OCI-LY3 (cell line): ENCODE measurements at regions not wholly inside any gene's neighbourhood (a gene's known extent, or its start where the extent isn't known, plus 50 kb on each side); places are given as distances from the start of the nearest gene placed in this dataset.

Experiments
- H2AFZ ChIP-seq: fragments of 200-600, 300-600 bp; shearing (Covaris generic); 2 replicates; pipeline ENCODE4 v1.6.0; 2014; ENCODE audit warnings: antibody characterized with exemption, low read depth, low read length
- H3K27ac ChIP-seq: fragments of 200-600, 300-600 bp; sonication (generic); 2 replicates; pipeline ENCODE4 v1.5.1; 2014; ENCODE audit warnings: mild to moderate bottlenecking, low read length, moderate library complexity, mixed read lengths
- H3K27me3 ChIP-seq: fragments of 200-600, 300-600 bp; sonication (generic); 2 replicates; pipeline ENCODE4 v1.6.1; 2014; ENCODE audit warnings: low read depth, low read length, mixed read lengths
- H3K36me3 ChIP-seq: fragments of 200-600, 300-600 bp; sonication (generic); replicated peaks from 2 replicates; pipeline ENCODE3; 2014; ENCODE audit warnings: low read depth, low read length, mixed read lengths
- H3K4me1 ChIP-seq: fragments of 300-600, 200-600 bp; sonication (generic); 2 replicates; pipeline ENCODE4 v1.6.1; 2014; ENCODE audit warnings: low read length, mixed read lengths
- H3K4me2 ChIP-seq: fragments of 200-600, 300-600 bp; sonication (generic); 2 replicates; pipeline ENCODE4 v1.6.1; 2014; ENCODE audit warnings: low read length, mixed read lengths
- H3K4me3 ChIP-seq: fragments of 300-600, 200-600 bp; sonication (generic); 2 replicates; pipeline ENCODE4 v1.5.1; 2014; ENCODE audit warnings: antibody characterized with exemption, mild to moderate bottlenecking, low read length, moderate library complexity
- H3K79me2 ChIP-seq: fragments of 300-600, 200-600 bp; shearing (Covaris generic); 2 replicates; pipeline ENCODE4 v1.6.1; 2014; ENCODE audit warnings: mild to moderate bottlenecking, low read length, mixed read lengths
- H3K9ac ChIP-seq: fragments of 300-600, 200-600 bp; shearing (Covaris generic); 2 replicates; pipeline ENCODE4 v1.6.0; 2014; ENCODE audit warnings: mild to moderate bottlenecking, low read length, moderate library complexity
- H3K9me3 ChIP-seq: fragments of 200-600, 300-600 bp; shearing (Covaris generic); 2 replicates; pipeline ENCODE4 v1.6.1; 2014; ENCODE audit warnings: low read length, mixed read lengths; ENCODE audit not compliant: insufficient read depth
- H4K20me1 ChIP-seq: fragments of 200-600, 300-600 bp; sonication (generic); 2 replicates; pipeline ENCODE4 v1.6.1; 2016; ENCODE audit warnings: low read length, mixed read lengths; ENCODE audit not compliant: insufficient read depth
- CTCF ChIP-seq: fragments of 200-600, 300-600 bp; sonication (generic); IDR thresholded peaks from 2 replicates; pipeline ENCODE4 v1.5.1; 2014; ENCODE audit warnings: antibody characterized with exemption, low read length, low read depth
- EZH2phosphoT487 ChIP-seq: fragments of 200-600 bp; shearing (Covaris generic); IDR thresholded peaks from 2 replicates; pipeline ENCODE4 v1.6.1; 2018; ENCODE audit warnings: antibody characterized with exemption, mixed run types, low read depth

- no peak overlapping the region for H3K4me2 ChIP-seq
- H2AFZ ChIP-seq = no peak overlapping the region
- no peaks in the 10 kb centered on the region for H3K4me1 ChIP-seq
- no peaks in the 10 kb centered on the region for H3K79me2 ChIP-seq
- H3K27ac ChIP-seq = no peak overlapping the region
- H4K20me1 ChIP-seq = no peaks in the 10 kb centered on the region
- H3K9me3 ChIP-seq = no peaks in the 10 kb centered on the region
- no peaks in the 10 kb centered on the region for H3K36me3 ChIP-seq
- TF ChIP-seq EZH2phosphoT487 (no peak), CTCF (no peak)
- H3K27me3 ChIP-seq = no peaks in the 10 kb centered on the region
- H3K9ac ChIP-seq = no peak overlapping the region
- H3K4me3 ChIP-seq = no peak overlapping the region
These were observed 125.3 kb downstream of the SIPA1L2 start for GRCh38 chr1:232504651-232505050.

- no peaks in the 10 kb centered on the region for H3K79me2 ChIP-seq
- no peak overlapping the region for H3K4me3 ChIP-seq
- H3K36me3 ChIP-seq = no peaks in the 10 kb centered on the region
- H3K9me3 ChIP-seq = no peaks in the 10 kb centered on the region
- no peak overlapping the region for H3K4me2 ChIP-seq
- H3K27ac ChIP-seq = no peak overlapping the region
- no peaks in the 10 kb centered on the region for H4K20me1 ChIP-seq
- TF ChIP-seq CTCF (no peak), EZH2phosphoT487 (no peak)
- no peaks in the 10 kb centered on the region for H3K4me1 ChIP-seq
- no peaks in the 10 kb centered on the region for H3K27me3 ChIP-seq
- no peak overlapping the region for H2AFZ ChIP-seq
- no peak overlapping the region for H3K9ac ChIP-seq
These were observed 126.4 kb downstream of the SIPA1L2 start for GRCh38 chr1:232503497-232503896.

GRCh38 chr1:232501854-232502253 is 128.1 kb downstream of the SIPA1L2 start:
- no peak overlapping the region for H3K4me2 ChIP-seq
- H3K27me3 ChIP-seq = no peaks in the 10 kb centered on the region
- H3K9ac ChIP-seq = no peak overlapping the region
- no peaks in the 10 kb centered on the region for H3K36me3 ChIP-seq
- TF ChIP-seq CTCF (no peak), EZH2phosphoT487 (no peak)
- no peak overlapping the region for H3K27ac ChIP-seq
- H4K20me1 ChIP-seq = no peaks in the 10 kb centered on the region
- no peaks in the 10 kb centered on the region for H3K4me1 ChIP-seq
- H3K9me3 ChIP-seq = no peaks in the 10 kb centered on the region
- H3K79me2 ChIP-seq = no peaks in the 10 kb centered on the region
- H3K4me3 ChIP-seq = no peak overlapping the region
- no peak overlapping the region for H2AFZ ChIP-seq

- H3K27ac ChIP-seq = no peak overlapping the region
- H2AFZ ChIP-seq = no peak overlapping the region
- TF ChIP-seq CTCF (no peak), EZH2phosphoT487 (no peak)
- no peaks in the 10 kb centered on the region for H4K20me1 ChIP-seq
- no peak overlapping the region for H3K4me2 ChIP-seq
- no peaks in the 10 kb centered on the region for H3K27me3 ChIP-seq
- H3K4me3 ChIP-seq = no peak overlapping the region
- H3K9me3 ChIP-seq = no peaks in the 10 kb centered on the region
- H3K79me2 ChIP-seq = no peaks in the 10 kb centered on the region
- H3K9ac ChIP-seq = no peak overlapping the region
- no peaks in the 10 kb centered on the region for H3K36me3 ChIP-seq
- peaks cover 2% of the 10 kb centered on the region for H3K4me1 ChIP-seq
These were observed 130.7 kb downstream of the SIPA1L2 start for GRCh38 chr1:232499188-232499587.
